Ishikawa (cell line): ENCODE measurements at regions not wholly inside any gene's neighbourhood (a gene's known extent, or its start where the extent isn't known, plus 50 kb on each side); places are given as distances from the start of the nearest gene placed in this dataset.

ENCODE experiments used
- CEBPB ChIP-seq: IDR thresholded peaks from 2 replicates; pipeline ENCODE4 v1.6.1; 2012
- CREB1 ChIP-seq: IDR thresholded peaks from 2 replicates; pipeline ENCODE4 v1.6.1; 2012; ENCODE audit warnings: low read depth
- EGR1 ChIP-seq: IDR thresholded peaks from 2 replicates; pipeline ENCODE4 v1.6.1; 2012
- EP300 ChIP-seq: IDR thresholded peaks from 2 replicates; pipeline ENCODE4 v1.6.1; 2012; ENCODE audit warnings: borderline replicate concordance
- FOXM1 ChIP-seq: IDR thresholded peaks from 2 replicates; pipeline ENCODE4 v1.6.1; 2012; ENCODE audit warnings: low read depth, borderline replicate concordance
- MAX ChIP-seq: IDR thresholded peaks from 2 replicates; pipeline ENCODE4 v1.6.1; 2012
- NFIC ChIP-seq: IDR thresholded peaks from 2 replicates; pipeline ENCODE4 v1.6.1; 2012
- RAD21 ChIP-seq: IDR thresholded peaks from 2 replicates; pipeline ENCODE4 v1.6.1; 2012; ENCODE audit warnings: low read depth
- REST ChIP-seq: IDR thresholded peaks from 2 replicates; pipeline ENCODE4 v1.6.1; 2012; ENCODE audit warnings: low read depth, mild to moderate bottlenecking
- TAF1 ChIP-seq: IDR thresholded peaks from 2 replicates; pipeline ENCODE4 v1.6.1; 2012; ENCODE audit warnings: low read depth, mild to moderate bottlenecking
- TCF12 ChIP-seq: IDR thresholded peaks from 2 replicates; pipeline ENCODE4 v1.6.1; 2012; ENCODE audit warnings: low read depth
- TEAD4 ChIP-seq: IDR thresholded peaks from 2 replicates; pipeline ENCODE4 v1.6.1; 2012
- USF1 ChIP-seq: IDR thresholded peaks from 2 replicates; pipeline ENCODE4 v1.6.1; 2012
- YY1 ChIP-seq: IDR thresholded peaks from 2 replicates; pipeline ENCODE4 v1.6.1; 2012; ENCODE audit warnings: low read depth
- ZBTB7A ChIP-seq: IDR thresholded peaks from 2 replicates; pipeline ENCODE4 v1.6.1; 2012; ENCODE audit warnings: low read depth

GRCh38 chr4:91758487-91758886 is 545.3 kb upstream of the GRID2 start:
- TF ChIP-seq USF1 (no peak), FOXM1 (no peak), RAD21 (no peak), TCF12 (no peak), REST (no peak), MAX (no peak), YY1 (no peak), TAF1 (no peak), EP300 (no peak), CEBPB (no peak)

- TF ChIP-seq RAD21 (no peak), USF1 (no peak), EP300 (no peak), MAX (no peak), NFIC (no peak), FOXM1 (no peak)
These were observed 539.7 kb upstream of the GRID2 start for GRCh38 chr4:91764085-91764484.

- TF ChIP-seq CREB1 (no peak), ZBTB7A (no peak), FOXM1 (no peak), EP300 (no peak), YY1 (no peak), USF1 (no peak), REST (no peak), TEAD4 (no peak), NFIC (no peak), TAF1 (no peak), EGR1 (no peak), CEBPB (no peak), TCF12 (no peak), MAX (no peak), RAD21 (no peak)
These were observed 533.9 kb upstream of the GRID2 start for GRCh38 chr4:91769912-91770311.

- no peak for TF ChIP-seq USF1
- TF ChIP-seq CREB1, result no peak
These were observed 507.8 kb upstream of the GRID2 start for GRCh38 chr4:91795947-91796346.

- TF ChIP-seq USF1, result no peak
- no peak for TF ChIP-seq REST
- TF ChIP-seq EGR1, result no peak
- no peak for TF ChIP-seq TEAD4
- no peak for TF ChIP-seq CREB1
- no peak for TF ChIP-seq EP300
- no peak for TF ChIP-seq NFIC
- TF ChIP-seq TCF12, result no peak
- no peak for TF ChIP-seq FOXM1
- TF ChIP-seq YY1, result no peak
- TF ChIP-seq RAD21, result no peak
- TF ChIP-seq CEBPB, result no peak
- no peak for TF ChIP-seq ZBTB7A
- no peak for TF ChIP-seq MAX
- no peak for TF ChIP-seq TAF1
These were observed 491.4 kb upstream of the GRID2 start for GRCh38 chr4:91812319-91812718.
